NCI-H460 (cell line): ENCODE measurements at regions not wholly inside any gene's neighbourhood (a gene's known extent, or its start where the extent isn't known, plus 50 kb on each side); places are given as distances from the start of the nearest gene placed in this dataset.

Experiments used
- DNase-seq: peaks from one replicate; pipeline ENCODE4 v3.0.0-alpha.2; 2016; ENCODE audit warnings: low read depth; ENCODE audit errors: extremely low read depth

DNA sequence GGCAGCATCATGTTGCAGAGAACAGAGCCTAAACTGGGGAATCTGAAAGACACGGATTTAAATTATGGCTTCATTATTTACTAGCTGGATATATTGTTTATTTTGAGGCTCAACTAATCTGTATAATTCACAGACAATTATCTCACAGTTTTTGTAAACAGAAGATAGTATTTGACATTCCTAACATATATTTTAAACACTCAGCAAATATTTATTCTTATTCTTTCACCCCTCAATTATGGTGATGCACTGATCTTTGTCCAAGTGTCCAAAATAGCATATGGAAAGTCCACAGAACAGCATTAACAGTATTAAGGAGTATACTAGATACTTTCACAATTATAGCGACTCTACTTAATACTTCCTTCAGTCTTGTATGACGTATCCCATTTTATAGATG lies 257.0 kb downstream of the ADGRG6 start:
- no peak for DNase-seq

DNA sequence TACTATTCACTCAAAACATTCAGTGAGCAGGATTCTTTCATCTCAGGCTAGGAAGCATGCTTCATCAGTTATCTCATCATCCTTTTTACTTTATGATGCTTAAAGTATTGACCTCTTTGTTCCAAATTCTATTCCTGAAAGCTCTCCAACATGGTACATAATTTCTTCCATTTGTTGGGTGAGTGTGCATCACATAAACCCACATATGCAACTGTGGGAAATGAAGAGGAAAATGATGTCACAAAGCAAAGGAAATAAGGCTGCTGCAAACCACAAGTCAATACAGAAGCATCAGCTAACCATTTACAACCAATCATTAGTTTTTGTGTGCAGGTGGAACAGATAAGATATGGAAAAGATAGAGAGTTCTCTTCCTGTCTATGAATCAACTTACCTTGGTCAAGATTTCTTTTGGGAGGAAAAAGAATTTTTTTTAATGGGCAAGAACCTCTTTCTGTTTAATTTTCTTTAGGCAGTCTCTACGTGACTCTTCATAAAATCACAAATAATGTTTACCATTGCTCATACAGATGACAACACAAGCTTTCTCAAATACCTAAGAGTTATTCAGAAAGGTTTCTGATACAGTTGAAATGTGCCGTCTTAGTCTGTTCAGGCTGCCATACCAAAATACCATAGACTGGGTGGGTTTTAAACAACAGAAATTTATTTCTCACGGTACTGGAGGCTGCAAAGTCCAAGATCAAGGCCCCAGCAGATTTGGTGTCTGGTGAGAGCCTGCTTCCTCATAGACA lies 259.9 kb downstream of the ADGRG6 start:
- DNase-seq: no peak

DNA sequence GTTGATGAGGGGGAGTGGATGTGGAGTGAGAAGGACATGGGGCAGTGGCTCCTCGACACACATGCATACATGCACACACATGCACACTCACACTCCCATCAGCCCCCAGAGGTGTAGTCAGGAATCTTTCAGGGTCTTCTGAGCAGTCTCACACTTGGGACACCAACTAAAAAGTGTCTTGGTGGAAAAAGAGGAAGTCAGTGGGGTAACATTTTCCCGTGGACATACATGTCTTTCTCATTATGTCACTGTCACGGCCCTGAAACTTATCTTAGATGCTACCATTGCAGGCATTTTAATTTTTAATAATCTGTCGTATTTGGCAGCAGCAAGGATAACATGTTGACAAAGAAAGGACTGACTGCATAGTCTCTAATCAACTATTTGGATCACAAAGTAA lies 261.1 kb downstream of the ADGRG6 start:
- DNase-seq: no peak

DNA sequence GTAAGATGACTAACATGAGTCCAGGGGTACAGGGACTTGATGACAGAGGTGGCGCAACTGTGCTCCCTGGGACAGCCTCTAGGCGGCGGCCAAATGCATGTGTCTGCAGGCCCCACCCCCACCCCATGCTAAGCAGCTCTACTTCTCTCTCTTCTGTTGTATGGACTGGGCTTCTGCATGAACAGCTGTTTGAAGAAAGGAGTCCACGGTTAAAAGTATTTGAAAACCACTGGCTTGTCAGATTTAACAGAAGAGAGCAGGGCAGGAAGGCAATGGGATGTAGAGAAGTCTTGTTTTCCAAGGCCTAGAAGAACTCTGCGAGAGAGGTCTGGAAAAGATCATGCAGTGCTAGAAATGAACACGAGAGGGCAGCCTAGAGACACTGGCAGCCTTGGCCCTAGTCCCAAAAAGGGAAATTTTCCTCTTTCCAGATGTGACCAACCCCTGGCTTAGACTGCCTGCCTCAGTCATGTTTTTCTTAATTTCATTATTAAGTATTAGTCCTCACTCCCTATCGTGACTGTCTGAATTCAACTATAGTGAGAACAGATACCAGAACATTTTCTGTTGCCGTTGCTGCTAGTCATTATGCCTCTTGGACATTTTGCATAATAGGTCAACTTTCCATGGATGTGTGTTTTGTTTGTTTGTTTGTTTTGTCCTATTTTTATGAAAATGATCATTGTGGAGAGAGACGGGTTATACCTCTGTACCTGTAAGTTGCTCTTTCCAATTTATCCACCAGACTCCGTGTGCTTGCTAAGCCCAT lies 265.0 kb downstream of the ADGRG6 start:
- peak; percentile 29 for DNase-seq

DNA sequence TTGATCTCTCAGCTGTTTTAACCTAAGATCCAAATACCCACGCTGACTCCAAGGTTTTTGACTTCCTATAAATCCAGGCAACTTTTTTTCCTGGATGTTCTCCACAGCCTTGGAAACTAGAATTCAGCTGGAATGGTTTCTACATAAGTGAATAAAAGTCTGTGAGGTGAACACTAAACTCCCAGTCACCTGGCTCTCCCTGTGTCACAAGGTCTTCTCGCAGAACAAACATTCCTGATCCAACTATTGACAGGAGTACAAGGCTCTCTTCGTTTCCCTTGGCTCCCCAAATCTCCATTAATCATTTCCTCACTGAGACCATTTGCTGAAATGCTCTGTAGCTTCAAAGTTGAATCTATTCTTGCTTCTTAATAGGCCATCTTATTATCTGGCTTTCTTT lies 265.7 kb downstream of the ADGRG6 start:
- no peak for DNase-seq

DNA sequence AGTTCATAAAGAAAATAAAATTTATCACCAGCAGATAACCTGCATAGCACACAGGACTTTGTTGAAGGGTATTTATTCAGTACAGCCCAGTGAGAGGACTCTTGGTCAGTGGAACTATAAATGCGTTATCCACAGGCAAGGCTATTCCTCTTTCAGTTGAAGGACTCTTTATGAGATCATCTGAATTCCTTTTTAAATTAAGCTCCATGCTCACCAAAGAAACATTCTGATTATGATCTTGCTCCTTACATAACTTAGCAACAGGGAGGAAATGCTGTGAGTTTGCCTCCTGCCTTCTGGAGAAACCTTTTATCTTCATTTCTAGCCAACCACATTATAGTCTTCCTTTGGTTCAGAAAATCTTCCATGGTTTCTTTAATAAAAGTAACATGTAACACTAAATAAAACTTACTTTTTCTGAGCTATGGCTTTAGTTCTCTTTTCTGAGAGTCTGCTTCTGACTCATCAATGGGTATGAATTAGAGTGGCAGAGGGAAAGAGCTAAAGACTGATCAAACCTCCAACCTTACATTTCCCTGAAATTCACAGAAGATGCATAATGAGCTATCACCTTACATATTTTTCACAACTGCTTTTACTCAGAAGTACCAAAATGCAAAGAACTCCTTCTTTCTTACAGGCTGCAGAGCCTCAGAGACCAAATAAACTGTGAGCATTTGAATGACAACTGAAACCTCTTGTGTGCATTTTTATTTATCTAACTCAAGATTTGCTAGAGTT lies 267.2 kb downstream of the ADGRG6 start:
- no peak for DNase-seq

DNA sequence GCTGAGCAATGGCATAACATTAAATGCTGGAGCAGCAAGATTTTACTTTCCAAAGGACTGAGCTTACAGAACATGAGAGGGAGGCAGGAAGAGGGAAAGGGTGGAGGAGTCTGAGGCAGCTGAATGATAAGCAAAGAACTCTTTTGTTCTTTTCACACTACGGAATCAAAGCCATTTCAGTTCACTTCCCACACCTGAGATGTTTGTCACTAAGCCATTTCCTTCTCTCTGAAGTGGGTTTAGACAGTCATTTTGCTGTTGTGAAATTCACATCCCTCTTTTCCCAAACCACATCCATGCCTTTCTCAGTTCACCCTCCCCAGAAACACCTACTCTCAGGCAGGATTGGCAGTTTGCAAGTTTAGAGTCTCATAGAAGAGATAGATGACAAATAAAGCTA lies 267.9 kb downstream of the ADGRG6 start:
- no peak for DNase-seq

DNA sequence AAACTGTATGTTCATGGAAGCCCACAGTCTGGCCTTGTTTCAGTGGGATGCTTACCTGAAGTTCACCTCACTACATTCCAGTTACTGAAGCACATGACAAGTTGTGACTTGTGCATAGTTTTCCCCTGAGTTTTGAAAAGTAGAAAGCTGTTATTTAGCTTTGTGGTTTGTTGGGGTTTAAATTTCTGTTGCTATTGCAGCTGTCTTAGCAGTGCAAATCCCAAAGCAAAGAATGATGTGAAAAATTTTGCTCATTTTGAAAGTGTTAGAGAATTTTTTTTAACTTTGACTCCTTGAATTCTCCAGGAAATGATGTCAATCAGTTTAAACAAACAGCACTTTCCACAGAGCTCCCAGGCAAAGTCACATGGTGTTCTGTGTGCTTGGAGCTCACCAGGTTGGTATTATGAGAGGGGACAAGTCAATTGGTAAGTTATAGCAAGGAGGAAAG lies 268.4 kb downstream of the ADGRG6 start:
- no peak for DNase-seq

DNA sequence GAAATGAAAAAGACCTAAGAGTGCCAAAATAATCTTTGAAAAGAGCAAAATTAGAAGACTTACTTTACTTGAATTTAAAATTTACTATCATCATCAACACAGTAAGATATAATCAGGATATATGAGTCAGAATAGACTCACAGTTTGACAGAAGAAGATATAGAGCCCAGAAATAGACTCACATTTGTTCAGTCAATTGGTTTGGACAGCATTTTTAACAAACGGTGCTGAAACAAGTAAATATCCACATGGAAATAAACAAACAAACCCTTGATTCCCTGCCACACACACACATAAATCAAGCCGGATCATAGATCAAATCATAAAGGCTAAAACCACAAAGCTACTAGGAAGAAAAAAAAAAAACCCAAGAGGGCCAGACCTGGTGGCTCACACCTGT lies 291.1 kb downstream of the ADGRG6 start:
- no peak for DNase-seq

DNA sequence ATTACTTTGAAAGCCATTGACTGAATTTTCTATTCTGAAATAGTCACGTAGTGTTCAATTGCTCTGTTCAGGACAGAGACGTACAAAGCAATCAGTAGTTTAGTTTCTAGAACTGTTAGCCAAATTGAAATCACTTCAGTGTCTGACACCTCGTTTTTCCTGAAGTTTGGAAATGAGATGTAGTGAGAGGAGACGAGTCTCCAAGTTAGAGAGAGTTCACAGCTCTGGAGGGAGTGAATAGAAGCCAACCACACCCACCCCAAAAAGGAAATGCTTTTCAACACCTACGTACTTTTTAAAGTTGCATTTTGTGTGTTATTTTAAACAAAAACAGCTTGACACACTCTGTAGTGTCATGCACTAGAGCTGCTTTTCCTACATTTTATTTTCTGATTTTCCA lies 296.0 kb downstream of the ADGRG6 start:
- no peak for DNase-seq

DNA sequence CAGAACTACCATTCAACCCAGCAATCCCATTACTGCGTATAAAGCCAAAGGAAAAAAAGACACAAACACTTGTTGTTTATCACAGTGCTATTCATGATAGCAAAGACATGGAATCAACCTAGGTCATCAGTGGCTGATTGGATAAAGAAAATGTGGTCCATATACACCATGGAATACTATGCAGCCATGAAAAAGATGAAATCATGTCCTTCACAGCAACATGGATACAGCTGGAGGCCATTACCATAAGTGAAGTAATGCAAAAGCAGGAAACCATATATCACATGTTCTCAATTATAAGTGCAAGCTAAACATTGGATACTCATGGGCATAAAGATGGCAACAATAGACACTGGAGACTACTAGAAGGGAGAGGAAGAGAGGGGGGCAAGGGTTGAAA lies 299.6 kb downstream of the ADGRG6 start:
- DNase-seq: no peak

DNA sequence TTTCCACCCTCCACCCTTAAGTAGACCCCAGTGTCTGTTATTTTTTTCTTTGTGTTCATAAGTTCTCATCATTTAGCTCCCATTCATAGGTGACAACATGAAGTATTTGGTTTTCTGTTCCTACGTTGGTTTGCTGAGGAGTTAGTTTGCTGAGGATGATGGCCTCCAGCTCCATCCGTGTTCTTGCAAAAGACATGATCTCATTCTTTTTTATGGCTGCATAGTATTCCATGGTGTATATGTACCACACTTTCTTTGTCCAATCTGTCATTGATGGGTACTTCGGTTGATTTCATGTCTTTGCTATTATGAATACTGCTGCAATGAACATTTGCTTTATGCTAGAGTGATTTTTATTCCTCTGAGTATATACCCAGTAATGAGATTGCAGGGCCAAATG lies 301.2 kb downstream of the ADGRG6 start:
- no peak for DNase-seq

DNA sequence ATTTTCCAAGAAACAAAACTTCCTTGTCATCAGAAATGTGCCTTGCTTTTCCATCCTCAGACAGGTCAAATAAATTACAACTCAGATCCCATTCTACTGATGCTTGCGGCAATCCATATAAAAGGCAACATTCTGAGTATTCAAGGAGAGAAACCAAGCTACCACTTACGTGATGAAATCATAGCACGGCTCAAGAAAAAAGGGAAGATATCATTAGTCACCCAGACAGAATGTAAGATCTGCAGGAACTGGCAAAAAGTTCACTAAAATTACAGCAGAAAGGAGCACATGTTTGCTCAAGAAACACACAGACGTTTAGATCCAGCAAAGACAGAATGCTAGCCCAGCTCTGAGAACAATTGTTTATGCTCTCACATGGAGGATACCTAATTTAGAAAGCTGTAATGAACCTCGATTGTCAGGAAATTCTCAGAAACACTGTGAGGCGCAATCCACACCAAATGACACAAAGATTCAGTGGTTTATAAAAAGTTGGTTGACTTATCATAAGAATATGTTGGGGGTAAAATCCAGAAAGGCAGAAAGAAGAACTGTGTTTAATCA lies 304.2 kb downstream of the ADGRG6 start:
- no peak for DNase-seq

DNA sequence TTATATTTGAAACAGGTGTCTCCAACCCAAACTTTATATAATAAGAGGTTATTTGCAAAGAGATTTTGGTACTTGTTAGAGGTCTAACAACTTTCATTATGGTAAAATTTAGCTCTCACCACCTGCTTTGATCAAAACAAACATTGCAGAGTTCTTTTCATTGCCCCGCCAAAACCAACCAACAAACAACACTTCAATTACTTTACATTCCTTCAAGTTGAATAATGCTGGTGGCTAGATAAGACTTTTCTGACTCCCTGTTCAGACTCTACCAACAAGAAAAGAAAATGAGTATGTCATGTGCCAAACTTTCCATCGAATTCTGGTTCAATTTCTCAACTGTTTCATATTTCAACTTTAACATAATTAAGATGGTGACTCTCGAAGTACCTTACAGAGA lies 311.1 kb downstream of the ADGRG6 start:
- no peak for DNase-seq

DNA sequence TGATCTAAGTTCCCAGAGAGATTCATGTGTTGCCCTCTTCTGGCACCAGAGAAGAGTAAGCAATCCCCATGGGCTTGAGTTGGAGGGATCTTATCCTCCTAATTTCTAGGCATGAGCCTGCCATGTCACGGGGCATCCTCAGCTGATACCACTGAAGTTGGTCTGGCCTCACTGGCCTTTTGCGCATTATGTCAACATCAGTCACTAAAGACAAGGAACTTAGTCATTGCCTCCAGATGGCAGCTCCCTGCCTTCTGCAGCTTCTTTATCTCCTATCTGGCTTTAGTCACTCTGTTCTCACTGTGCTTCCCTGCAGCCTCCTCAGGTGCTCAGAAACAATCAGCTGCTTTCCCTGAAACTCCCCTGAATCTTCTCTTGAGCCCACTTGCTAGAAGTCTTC lies 312.2 kb downstream of the ADGRG6 start:
- no peak for DNase-seq

DNA sequence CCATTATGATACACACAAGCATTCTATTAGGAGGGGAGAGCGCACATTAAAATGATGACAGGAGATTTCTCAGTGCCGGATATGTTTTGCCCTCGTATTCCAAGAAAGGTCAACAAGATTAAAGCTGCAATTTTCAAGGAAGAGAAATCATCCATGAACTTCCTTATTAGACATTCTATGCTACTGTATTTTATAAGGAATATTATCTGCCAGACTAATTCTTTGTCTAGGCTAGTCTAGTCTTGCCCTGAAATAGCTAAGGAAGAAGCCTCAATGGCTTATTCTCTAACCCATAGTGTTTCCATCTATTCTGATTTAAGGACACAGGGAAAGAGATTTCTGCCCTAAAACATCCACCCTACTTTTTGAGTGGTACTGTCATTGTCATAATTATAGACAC lies 315.4 kb downstream of the ADGRG6 start:
- no peak for DNase-seq

DNA sequence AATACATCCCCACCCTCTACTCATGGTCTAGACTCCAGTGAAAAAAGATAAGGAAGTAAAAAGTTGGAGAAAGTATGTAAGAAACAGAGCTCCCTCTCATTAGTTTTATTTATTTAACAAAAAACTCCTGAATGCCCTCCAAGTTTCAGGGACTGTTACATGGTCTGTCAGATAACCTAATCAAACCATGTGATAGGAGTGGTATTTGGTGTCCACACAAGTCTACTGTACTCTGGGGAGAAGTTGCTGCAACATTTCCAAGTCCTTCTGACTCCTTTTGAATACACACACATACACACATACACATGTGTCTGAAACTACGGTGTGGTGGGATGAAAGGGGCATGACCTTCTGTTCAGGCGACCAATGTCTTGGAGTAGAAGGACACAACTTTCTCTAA lies 320.0 kb downstream of the ADGRG6 start:
- DNase-seq: no peak

DNA sequence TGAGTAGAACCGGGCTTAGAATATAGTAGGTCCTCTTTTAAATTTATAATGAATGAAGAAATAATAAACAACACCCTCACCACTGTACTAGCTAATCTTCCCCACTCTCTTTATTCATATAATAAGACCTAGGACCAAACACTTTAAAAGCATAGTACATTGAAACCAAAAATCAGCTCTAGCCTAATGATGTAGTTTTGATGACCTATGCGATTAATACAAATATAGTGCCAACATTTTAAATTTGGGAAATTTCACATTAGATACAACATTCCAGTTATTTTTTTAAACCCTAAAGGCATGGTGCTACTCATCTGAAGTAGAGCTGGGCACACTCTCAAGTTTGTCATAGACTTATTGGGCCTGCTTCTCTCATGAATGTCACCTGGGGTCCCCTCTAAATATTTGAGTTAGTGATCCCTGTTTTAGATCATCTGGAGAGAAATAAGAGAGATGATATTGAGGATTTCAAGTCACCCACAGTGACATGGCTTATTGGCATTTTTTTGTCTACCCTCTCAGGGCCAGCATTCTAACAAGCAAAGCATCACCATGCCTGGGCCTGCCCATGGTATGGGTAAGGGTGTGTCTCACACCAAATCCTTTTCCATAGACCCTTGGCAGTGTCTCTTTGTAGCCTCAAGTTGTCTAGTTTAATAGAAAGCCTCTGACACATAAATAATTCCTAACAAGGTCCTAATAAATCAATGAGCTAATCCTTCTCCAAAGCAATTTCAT lies 319.8 kb downstream of the HIVEP2 start:
- DNase-seq: no peak

DNA sequence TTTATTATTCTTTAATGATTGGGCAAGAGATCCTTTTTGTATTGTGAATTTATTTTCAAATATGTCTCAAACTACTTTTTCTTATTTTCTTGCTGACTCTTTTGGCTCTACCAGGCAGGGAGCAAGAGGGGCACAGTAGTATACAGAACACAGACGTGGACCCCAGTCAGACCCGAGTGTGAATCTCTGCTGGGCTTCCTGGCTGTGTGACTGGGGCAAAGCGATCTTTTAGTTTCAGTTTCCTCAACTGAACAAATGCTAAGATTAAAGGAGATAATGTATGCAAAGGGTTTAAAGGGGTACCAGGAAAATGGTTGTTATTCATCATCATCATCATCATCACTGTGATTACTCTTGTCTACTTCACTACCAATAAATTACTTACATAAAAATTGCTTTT lies 317.5 kb downstream of the HIVEP2 start:
- DNase-seq: no peak

DNA sequence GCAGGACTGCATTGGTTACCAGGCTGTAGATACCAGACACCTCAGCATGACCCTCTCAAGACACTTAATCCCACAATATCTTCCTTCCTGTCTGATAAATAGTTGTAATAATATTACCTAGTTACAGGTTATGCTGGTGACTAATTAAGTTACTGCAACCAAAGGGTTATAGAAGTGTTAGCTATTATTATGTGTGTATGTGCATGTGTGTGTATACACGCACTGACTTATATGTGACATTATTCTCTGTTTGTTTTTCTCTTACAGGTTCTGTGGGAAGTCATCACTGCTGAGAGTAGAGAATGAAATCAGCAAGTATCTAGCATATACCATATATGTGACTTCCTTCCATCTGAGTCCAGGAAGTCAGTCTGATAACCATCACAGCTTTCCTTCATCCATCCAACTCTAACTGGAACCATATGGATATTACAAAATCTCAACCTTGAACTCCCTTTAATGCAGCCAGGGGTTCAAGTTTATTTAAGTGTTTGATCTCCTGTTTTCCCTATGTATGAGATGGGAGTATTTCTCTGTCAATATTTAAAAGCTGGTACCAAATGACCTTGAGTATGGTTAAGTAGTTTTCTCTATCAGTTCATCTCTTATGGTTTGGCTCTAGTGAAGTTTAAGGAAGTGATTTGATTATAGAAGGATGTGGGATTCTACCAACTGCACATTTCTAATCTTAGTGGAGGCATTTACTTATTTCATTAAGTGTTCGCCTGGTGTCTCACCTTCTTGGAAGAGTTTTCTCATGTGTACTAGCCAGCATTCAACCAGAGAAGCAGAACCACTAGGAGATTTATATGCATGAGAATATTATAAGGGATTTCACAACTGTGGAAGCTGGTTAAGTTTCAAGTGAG lies 313.2 kb downstream of the HIVEP2 start:
- DNase-seq: no peak
